Upper lobe of right lung (tissue), 1 donor: ENCODE measurements at regions not wholly inside any gene's neighbourhood (a gene's known extent, or its start where the extent isn't known, plus 50 kb on each side); places are given as distances from the start of the nearest gene placed in this dataset.

Experiments used
- ATAC-seq: fragments of 200-7000 bp; cut with Tn5 transposase; one replicate; pipeline ENCODE4 v1.9.1; 2020; ENCODE audit warnings: mild to moderate bottlenecking, moderate library complexity
- DNase-seq: peaks from one replicate; pipeline ENCODE4 v3.0.0-alpha.2; 2020
- H3K27ac ChIP-seq: fragments of 200-600 bp; one replicate; pipeline ENCODE4 v1.8.0; 2022
- H3K27me3 ChIP-seq: fragments of 200-600 bp; one replicate; pipeline ENCODE4 v1.8.0; 2022; ENCODE audit warnings: mild to moderate bottlenecking
- H3K36me3 ChIP-seq: fragments of 200-600 bp; one replicate; pipeline ENCODE4 v1.8.0; 2022
- H3K4me1 ChIP-seq: fragments of 200-600 bp; one replicate; pipeline ENCODE4 v1.8.0; 2022
- H3K4me3 ChIP-seq: fragments of 200-600 bp; one replicate; pipeline ENCODE4 v1.8.0; 2022; ENCODE audit warnings: mild to moderate bottlenecking
- H3K9me3 ChIP-seq: fragments of 200-600 bp; one replicate; pipeline ENCODE4 v1.8.0; 2022
- intact Hi-C: fragments of 100-400 bp; cut with DNase I; formaldehyde crosslinking; loops from one replicate; pipeline ENCODE4 v1.11.0; 2022
- TF ChIP-seq, protein P1 (sequence below): fragments of 200-600 bp; IDR thresholded peaks from one replicate; pipeline ENCODE4 v1.8.0; 2022; ENCODE audit warnings: antibody characterized with exemption
- donor health status: DM: no; HTN: yes; CAD: no; lungs with severe emphysema.

GRCh38 chr18:39513186-39513585, 1947.6 kb upstream of the CELF4 start:
- intact Hi-C loops = no loop called here
- Histone ChIP-seq H3K27me3 (no peaks in the 10 kb centered on the region), H3K36me3 (no peaks in the 10 kb centered on the region), H3K4me1 (no peaks in the 10 kb centered on the region), H3K27ac (no peak overlapping the region), H3K4me3 (no peak overlapping the region), H3K9me3 (no peaks in the 10 kb centered on the region)
- DNase-seq = no peak
- ATAC-seq = no peak
- TF ChIP-seq, protein P1, sequence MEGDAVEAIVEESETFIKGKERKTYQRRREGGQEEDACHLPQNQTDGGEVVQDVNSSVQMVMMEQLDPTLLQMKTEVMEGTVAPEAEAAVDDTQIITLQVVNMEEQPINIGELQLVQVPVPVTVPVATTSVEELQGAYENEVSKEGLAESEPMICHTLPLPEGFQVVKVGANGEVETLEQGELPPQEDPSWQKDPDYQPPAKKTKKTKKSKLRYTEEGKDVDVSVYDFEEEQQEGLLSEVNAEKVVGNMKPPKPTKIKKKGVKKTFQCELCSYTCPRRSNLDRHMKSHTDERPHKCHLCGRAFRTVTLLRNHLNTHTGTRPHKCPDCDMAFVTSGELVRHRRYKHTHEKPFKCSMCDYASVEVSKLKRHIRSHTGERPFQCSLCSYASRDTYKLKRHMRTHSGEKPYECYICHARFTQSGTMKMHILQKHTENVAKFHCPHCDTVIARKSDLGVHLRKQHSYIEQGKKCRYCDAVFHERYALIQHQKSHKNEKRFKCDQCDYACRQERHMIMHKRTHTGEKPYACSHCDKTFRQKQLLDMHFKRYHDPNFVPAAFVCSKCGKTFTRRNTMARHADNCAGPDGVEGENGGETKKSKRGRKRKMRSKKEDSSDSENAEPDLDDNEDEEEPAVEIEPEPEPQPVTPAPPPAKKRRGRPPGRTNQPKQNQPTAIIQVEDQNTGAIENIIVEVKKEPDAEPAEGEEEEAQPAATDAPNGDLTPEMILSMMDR = no peak

DNA sequence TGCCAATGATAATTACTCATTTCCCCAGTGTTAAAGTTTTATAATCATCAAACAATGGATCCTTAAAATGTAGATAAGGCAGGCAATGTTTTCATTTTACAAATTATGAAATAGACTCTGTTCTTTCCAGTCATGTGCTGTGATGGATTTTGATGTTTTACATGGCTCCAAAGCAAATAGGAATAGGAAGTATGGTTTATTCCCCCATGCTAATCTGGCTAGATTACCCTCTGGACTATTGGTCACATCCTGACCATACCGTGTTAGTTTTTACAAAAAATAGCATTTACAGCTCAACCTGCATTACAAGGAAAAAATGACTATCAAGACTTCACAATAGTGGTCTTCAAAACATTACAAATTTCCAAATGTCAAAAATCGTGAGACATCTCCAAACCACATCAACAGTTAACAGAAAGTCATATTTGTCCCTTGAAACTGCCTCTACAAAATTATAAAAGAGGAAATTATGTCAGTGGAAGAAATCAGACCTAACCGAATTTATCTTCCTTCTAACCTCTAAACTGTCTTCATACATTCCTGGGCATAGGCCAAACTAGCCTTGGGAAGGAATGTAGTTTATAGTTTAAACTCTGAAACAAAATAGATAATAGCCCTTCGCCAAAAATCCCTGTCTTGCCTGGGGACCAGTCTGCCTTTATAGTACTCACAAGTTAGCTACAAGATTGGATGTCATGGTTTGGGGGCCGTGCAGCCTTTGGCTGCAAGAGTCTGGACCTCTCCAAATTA, 1941.2 kb upstream of the CELF4 start:
- TF ChIP-seq, protein P1 = no peak
- Histone ChIP-seq H3K27me3 (no peaks in the 10 kb centered on the region), H3K27ac (no peak overlapping the region), H3K36me3 (no peaks in the 10 kb centered on the region), H3K4me3 (no peak overlapping the region), H3K4me1 (no peaks in the 10 kb centered on the region), H3K9me3 (no peaks in the 10 kb centered on the region)
- DNase-seq (no peak), ATAC-seq (no peak)
- intact Hi-C loops = no loop called here

DNA sequence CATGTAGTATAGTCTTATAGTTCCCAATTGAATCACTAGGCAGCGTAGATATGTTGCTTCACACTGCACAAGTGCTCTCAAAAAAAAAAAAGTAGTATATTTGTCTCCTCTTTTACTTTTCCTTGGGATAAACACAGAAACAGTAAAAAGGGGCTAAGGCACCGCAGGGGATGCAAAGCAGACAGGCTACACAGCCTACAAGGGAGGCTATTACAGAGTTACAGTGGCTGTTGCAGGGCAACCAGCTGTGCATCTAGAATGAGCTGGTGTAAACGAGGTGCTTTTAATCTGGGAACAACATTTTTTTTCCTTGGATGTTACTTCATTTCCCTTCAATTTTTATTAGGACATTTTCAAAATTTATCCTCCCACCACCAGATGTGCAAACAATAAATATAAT, 1934.7 kb upstream of the CELF4 start:
- intact Hi-C loops = no loop called here
- Histone ChIP-seq H3K36me3 (no peaks in the 10 kb centered on the region), H3K9me3 (no peaks in the 10 kb centered on the region), H3K4me1 (no peaks in the 10 kb centered on the region), H3K27me3 (no peaks in the 10 kb centered on the region), H3K27ac (no peak overlapping the region), H3K4me3 (no peak overlapping the region)
- no peak for DNase-seq
- TF ChIP-seq, protein P1 = no peak
- no peak for ATAC-seq

- ATAC-seq = no peak
- no peaks in the 10 kb centered on the region for H3K9me3 ChIP-seq
These were observed 1932.2 kb upstream of the CELF4 start for GRCh38 chr18:39497821-39498220.

DNA sequence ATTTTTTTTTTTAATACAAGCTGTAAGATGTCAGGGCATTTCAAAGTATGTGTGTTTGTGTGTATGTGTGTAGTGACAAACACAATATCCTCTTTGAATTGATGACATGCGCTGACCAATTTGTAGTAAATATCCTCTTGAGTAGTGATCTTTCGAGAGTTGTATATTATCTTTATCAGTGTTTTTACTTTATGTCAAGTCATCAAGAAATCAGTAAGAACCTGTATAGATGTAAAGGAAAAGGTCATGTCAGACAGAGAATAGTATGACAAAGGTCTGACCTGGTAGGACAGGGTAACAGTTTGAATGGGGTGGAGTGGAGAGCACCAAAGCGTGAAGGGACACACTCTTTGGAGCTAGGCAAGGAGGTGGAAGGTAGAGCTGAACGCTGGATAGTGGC, 1931.4 kb upstream of the CELF4 start:
- intact Hi-C loops = no loop called here
- Histone ChIP-seq H3K4me3 (no peak overlapping the region), H3K27me3 (no peaks in the 10 kb centered on the region), H3K36me3 (no peaks in the 10 kb centered on the region), H3K9me3 (no peaks in the 10 kb centered on the region), H3K4me1 (no peaks in the 10 kb centered on the region), H3K27ac (no peak overlapping the region)
- DNase-seq = no peak
- ATAC-seq = no peak
- TF ChIP-seq, protein P1 = no peak

More at GRCh38 chr18:39497821-39498220, 1932.2 kb upstream of the CELF4 start:
- intact Hi-C loops = no loop called here
- H3K36me3 ChIP-seq = no peaks in the 10 kb centered on the region
- H3K4me1 ChIP-seq = no peaks in the 10 kb centered on the region
- H3K27ac ChIP-seq = no peak overlapping the region
- H3K4me3 ChIP-seq = no peak overlapping the region
- DNase-seq = no peak
- no peaks in the 10 kb centered on the region for H3K27me3 ChIP-seq
- TF ChIP-seq, protein P1 = no peak
